Ureter (tissue), 1 donor: ENCODE measurements at regions not wholly inside any gene's neighbourhood (a gene's known extent, or its start where the extent isn't known, plus 50 kb on each side); places are given as distances from the start of the nearest gene placed in this dataset.
"Not testable (repeated sequence)": the region's sequence is repeated elsewhere in the genome, so short reads cannot be mapped to it uniquely, and the experiment has no call there.

ENCODE experiments used
- DNase-seq: peaks from one replicate; pipeline ENCODE4 v3.0.0-alpha.2; 2020; ENCODE audit warnings: low spot score
- donor health status: DM: yes; HTN: yes; CAD: no.

GRCh38 chr7:142469696-142470543 lies 212.1 kb upstream of the PRSS58 start:
- no peak for DNase-seq

GRCh38 chr7:142468871-142469665 lies 211.2 kb upstream of the PRSS58 start:
- no peak for DNase-seq

GRCh38 chr7:142467056-142467655 lies 209.3 kb upstream of the PRSS58 start:
- not testable (repeated sequence) for DNase-seq

- no peak for DNase-seq
These were observed 205.6 kb upstream of the PRSS58 start for GRCh38 chr7:142463401-142463850.

- DNase-seq, result no peak
These were observed 203.6 kb upstream of the PRSS58 start for GRCh38 chr7:142461437-142461836.

GRCh38 chr7:142460402-142461117 lies 202.7 kb upstream of the PRSS58 start:
- DNase-seq, result no peak

- no peak for DNase-seq
These were observed 201.7 kb upstream of the PRSS58 start for GRCh38 chr7:142459551-142459963.

- no peak for DNase-seq
These were observed 199.4 kb upstream of the PRSS58 start for GRCh38 chr7:142457146-142457703.

GRCh38 chr7:142455392-142455791 lies 197.5 kb upstream of the PRSS58 start:
- no peak for DNase-seq

- DNase-seq, result no peak
These were observed 197.0 kb upstream of the PRSS58 start for GRCh38 chr7:142454862-142455261.

GRCh38 chr7:142452791-142453190 lies 194.9 kb upstream of the PRSS58 start:
- DNase-seq, result no peak

GRCh38 chr7:142451817-142452216 lies 194.0 kb upstream of the PRSS58 start:
- DNase-seq, result no peak

- no peak for DNase-seq
These were observed 193.4 kb upstream of the PRSS58 start for GRCh38 chr7:142451296-142451695.

GRCh38 chr7:142450695-142451094 lies 192.8 kb upstream of the PRSS58 start:
- DNase-seq, result no peak

- DNase-seq, result no peak
These were observed 192.3 kb upstream of the PRSS58 start for GRCh38 chr7:142450206-142450605.

- DNase-seq, result not testable (repeated sequence)
These were observed 191.0 kb upstream of the PRSS58 start for GRCh38 chr7:142448857-142449256.

- DNase-seq, result no peak
These were observed 189.9 kb upstream of the PRSS58 start for GRCh38 chr7:142447762-142448161.

GRCh38 chr7:142445019-142445686 lies 187.3 kb upstream of the PRSS58 start:
- no peak for DNase-seq

GRCh38 chr7:142443216-142444010 lies 185.6 kb upstream of the PRSS58 start:
- no peak for DNase-seq

GRCh38 chr7:142442396-142442795 lies 184.5 kb upstream of the PRSS58 start:
- DNase-seq, result no peak
